Prostate gland (tissue), 2 donors: ENCODE measurements at regions not wholly inside any gene's neighbourhood (a gene's known extent, or its start where the extent isn't known, plus 50 kb on each side); places are given as distances from the start of the nearest gene placed in this dataset.

Experiments used
- DNase-seq: peaks from one replicate; pipeline ENCODE4 v3.0.0-alpha.2; 2019; ENCODE audit warnings: low spot score
- H3K27ac ChIP-seq, 2 donors: fragments of 200-600 bp; sonication (generic); 2 replicates each; pipeline ENCODE4 v1.5.1; 2017 to 2019
- H3K27me3 ChIP-seq: fragments of 200-600 bp; sonication (generic); replicated peaks from 2 replicates; pipeline ENCODE4 v1.5.1; 2019; ENCODE audit not compliant: insufficient read depth
- H3K36me3 ChIP-seq, 2 donors: fragments of 200-600 bp; sonication (generic); 1 replicate in 1 of 2; 2 replicates in 1 of 2; pipeline versions ENCODE4 v1.5.1 to v1.8.1; 2017 to 2019
- H3K4me1 ChIP-seq: fragments of 200-600 bp; sonication (generic); replicated peaks from 2 replicates; pipeline ENCODE4 v1.5.1; 2019
- H3K4me3 ChIP-seq, 2 donors: fragments of 200-600 bp; sonication (generic); 2 replicates each; pipeline ENCODE4 v1.5.1; 2017 to 2019
- H3K9me3 ChIP-seq: fragments of 200-600 bp; sonication (generic); 2 replicates; pipeline ENCODE4 v1.5.1; 2017
- POLR2A ChIP-seq: fragments of 450-650 bp; IDR thresholded peaks from one replicate; pipeline ENCODE4 v1.6.1; 2016; ENCODE audit warnings: antibody characterized with exemption, mild to moderate bottlenecking
- POLR2AphosphoS5 ChIP-seq: sonication (generic); formaldehyde crosslinking; IDR thresholded peaks from one replicate; pipeline ENCODE4 v1.6.1; 2017; ENCODE audit warnings: antibody characterized with exemption
- WGBS: methylation state at CpG from one replicate; pipeline ENCODE4 v1.1.5; 2018; 5-methylcytosine and 5-hydroxymethylcytosine counted together
- intact Hi-C: fragments of 100-400 bp; cut with DNase I; formaldehyde crosslinking; loops from one replicate; pipeline ENCODE4 v1.14.2; 2022
- TF ChIP-seq, protein P1 (sequence below), 4 experiments: fragments of 200-600 bp in 2 of 4; fragments of 450-650 bp in 2 of 4; sonication (generic) in 2 of 4; IDR thresholded peaks; 1 replicate in 3 of 4; 2 replicates in 1 of 4; pipeline ENCODE4 v1.5.1; 2016 to 2019; ENCODE audit warnings: antibody characterized with exemption in 4 of 4, mild to moderate bottlenecking in 2 of 4, moderate library complexity in 2 of 4

DNA sequence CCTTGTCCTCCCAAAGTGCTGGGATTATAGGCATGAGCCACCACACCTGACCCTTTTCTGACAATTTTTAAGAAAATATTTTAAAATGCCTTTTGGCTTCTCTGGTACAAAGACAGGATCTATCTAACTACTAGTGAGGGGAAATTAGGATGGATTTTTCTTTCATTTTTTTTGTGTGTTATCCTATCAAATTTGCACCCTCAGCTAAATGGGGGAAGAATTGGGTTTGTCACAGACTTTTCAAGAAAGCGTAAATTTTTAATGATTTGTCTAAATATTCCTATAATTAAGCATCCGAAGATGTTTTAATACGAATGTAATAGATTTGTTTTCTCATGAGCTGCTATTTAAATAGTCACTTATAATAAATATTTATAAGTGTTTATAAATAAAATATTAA lies 340.0 kb upstream of the ETAA1 start:
- WGBS: 89% methylated on average over 3 of the region's 3 CpGs
- Histone ChIP-seq H3K27me3 (no peaks in the 10 kb centered on the region), H3K9me3 (no peaks in the 10 kb centered on the region), H3K4me1 (no peaks in the 10 kb centered on the region), H3K27ac (no peak overlapping the region), H3K4me3 (no peak overlapping the region), H3K36me3 (no peaks in the 10 kb centered on the region)
- TF ChIP-seq, protein P1, sequence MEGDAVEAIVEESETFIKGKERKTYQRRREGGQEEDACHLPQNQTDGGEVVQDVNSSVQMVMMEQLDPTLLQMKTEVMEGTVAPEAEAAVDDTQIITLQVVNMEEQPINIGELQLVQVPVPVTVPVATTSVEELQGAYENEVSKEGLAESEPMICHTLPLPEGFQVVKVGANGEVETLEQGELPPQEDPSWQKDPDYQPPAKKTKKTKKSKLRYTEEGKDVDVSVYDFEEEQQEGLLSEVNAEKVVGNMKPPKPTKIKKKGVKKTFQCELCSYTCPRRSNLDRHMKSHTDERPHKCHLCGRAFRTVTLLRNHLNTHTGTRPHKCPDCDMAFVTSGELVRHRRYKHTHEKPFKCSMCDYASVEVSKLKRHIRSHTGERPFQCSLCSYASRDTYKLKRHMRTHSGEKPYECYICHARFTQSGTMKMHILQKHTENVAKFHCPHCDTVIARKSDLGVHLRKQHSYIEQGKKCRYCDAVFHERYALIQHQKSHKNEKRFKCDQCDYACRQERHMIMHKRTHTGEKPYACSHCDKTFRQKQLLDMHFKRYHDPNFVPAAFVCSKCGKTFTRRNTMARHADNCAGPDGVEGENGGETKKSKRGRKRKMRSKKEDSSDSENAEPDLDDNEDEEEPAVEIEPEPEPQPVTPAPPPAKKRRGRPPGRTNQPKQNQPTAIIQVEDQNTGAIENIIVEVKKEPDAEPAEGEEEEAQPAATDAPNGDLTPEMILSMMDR (IDR thresholded peaks at IDR 0.05): no peak
- TF ChIP-seq POLR2AphosphoS5 (no peak), POLR2A (no peak)
- DNase-seq: no peak
- intact Hi-C loops: no loop called here

DNA sequence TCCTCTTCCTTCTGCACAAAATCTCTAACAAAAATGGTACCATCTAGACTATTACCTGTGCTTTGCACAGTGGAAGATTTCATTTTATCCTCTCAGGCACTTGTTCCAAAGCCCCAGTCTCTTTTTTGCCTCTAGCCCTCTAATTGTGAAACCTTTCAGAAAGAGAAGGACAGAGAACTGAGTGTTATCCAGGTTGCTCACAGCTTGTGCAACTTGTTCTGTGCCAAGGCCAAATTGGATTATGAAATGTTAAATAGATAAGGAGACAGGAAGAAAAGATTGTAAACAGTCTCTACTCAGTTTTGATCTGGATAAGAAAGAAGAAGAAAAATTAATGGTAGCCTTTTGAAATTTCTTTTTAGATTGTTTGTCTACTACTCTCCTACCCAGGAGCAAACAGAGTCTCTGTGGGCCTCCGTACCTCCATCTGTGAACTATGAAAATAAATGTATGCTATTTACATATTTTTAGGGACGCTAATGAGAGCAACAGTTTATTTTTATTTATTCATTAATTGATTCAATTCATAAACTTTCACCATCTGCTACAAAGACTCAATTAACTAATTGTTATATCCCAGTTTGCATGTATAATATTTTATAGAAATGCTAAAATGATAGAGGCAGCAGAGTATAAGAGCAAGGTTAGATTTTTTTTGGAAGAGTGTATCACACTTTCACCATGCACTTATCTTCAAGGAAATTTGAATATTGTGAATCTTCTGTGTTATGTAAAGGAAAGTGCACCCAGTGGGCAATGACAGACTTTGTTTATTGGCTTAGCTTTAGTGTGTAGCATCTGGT lies 339.0 kb upstream of the ETAA1 start:
- intact Hi-C loops: no loop called here
- no peak overlapping the region for H3K4me3 ChIP-seq
- H3K4me1 ChIP-seq: no peaks in the 10 kb centered on the region
- no peaks in the 10 kb centered on the region for H3K36me3 ChIP-seq
- no peaks in the 10 kb centered on the region for H3K9me3 ChIP-seq
- no peak for DNase-seq
- no peaks in the 10 kb centered on the region for H3K27me3 ChIP-seq
- H3K27ac ChIP-seq: no peak overlapping the region
- TF ChIP-seq POLR2AphosphoS5 (peak; percentile 45), POLR2A (no peak)
- TF ChIP-seq, protein P1 (IDR thresholded peaks at IDR 0.05): no peak
- WGBS: 71% methylated on average over 2 of the region's 2 CpGs

DNA sequence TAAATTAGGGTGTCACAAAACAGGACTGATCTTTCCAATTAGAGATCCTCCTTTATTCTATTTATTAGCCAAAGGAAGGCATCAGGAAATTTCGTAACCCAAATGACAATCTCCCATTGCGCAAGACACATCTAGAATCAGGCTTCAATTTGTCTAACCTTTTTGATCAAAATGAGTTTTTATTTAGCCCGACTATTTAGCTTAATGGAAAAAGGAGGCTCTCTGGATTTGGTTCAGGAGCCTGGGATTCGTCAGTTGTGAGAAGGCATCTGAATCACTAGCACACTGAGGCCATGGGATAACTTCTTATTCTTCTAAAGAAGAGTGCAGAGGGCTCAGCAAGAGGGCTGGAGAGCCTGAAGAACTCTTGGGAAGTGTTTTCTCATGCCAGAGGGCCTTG lies 332.1 kb upstream of the ETAA1 start:
- 82% methylated on average over 4 of the region's 4 CpGs for WGBS
- H3K27ac ChIP-seq: no peak overlapping the region
- DNase-seq: no peak
- no peaks in the 10 kb centered on the region for H3K36me3 ChIP-seq
- no peaks in the 10 kb centered on the region for H3K9me3 ChIP-seq
- intact Hi-C loops: no loop called here
- H3K4me3 ChIP-seq: no peak overlapping the region
- TF ChIP-seq, protein P1 (IDR thresholded peaks at IDR 0.05): no peak
- TF ChIP-seq POLR2AphosphoS5 (no peak), POLR2A (no peak)
- no peaks in the 10 kb centered on the region for H3K4me1 ChIP-seq
- no peaks in the 10 kb centered on the region for H3K27me3 ChIP-seq

DNA sequence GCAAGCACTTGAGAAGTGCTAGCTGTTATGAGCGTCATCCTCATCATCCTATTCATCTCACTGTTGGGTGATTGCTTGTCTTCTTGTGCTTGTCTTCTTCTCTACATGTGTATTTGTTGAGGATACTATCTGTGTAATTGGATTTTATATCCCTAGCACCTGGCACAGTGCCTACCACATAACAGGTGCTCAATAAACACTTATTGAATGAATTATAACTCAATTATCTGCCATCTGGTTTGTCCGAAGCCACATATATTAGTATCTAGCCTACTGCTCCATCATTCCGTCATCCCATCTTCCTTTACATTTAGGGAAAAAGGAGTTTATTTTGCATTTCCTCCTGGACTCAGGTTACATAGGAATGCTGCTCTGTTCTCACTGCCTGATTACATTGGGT lies 330.4 kb upstream of the ETAA1 start:
- WGBS: 91% methylated on average over 3 of the region's 3 CpGs
- H3K4me3 ChIP-seq: no peak overlapping the region
- H3K9me3 ChIP-seq: no peaks in the 10 kb centered on the region
- DNase-seq: no peak
- no peaks in the 10 kb centered on the region for H3K36me3 ChIP-seq
- no peak for TF ChIP-seq POLR2AphosphoS5
- TF ChIP-seq, protein P1 (IDR thresholded peaks at IDR 0.05): no peak
- TF ChIP-seq POLR2A: no peak
- H3K27me3 ChIP-seq: no peaks in the 10 kb centered on the region
- no peaks in the 10 kb centered on the region for H3K4me1 ChIP-seq
- no peak overlapping the region for H3K27ac ChIP-seq
- intact Hi-C loops: no loop called here

DNA sequence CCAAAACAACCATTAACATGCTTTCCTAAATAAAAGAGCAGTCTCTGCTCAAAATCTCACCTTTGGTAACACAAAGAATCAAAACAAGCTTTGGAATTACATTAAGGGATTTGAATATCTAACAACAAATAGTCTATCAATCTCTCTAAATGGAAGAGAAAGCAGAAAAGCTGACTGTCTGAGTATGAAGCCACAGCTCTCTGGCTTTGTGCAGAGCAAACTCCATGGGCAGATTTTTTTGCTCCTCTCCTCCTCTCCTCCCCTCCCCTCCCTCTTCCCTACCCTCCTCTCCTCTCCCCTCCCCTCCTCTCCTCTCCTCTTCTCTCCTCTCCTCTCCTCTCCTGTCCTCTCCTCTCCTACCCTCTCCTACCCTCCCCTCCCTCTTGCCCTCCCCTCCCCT lies 329.5 kb upstream of the ETAA1 start:
- H3K4me1 ChIP-seq: no peaks in the 10 kb centered on the region
- no peak overlapping the region for H3K4me3 ChIP-seq
- H3K27me3 ChIP-seq: no peaks in the 10 kb centered on the region
- no peaks in the 10 kb centered on the region for H3K36me3 ChIP-seq
- H3K27ac ChIP-seq: no peak overlapping the region
- intact Hi-C loops: no loop called here
- H3K9me3 ChIP-seq: no peaks in the 10 kb centered on the region
- no peak for TF ChIP-seq POLR2AphosphoS5
- TF ChIP-seq POLR2A: no peak
- TF ChIP-seq, protein P1 (IDR thresholded peaks at IDR 0.05): no peak
- DNase-seq: no peak
